Brain microvascular endothelial cell (primary cell): ENCODE measurements at regions not wholly inside any gene's neighbourhood (a gene's known extent, or its start where the extent isn't known, plus 50 kb on each side); places are given as distances from the start of the nearest gene placed in this dataset.
A peak's percentile ranks its signal among the peaks of the same experiment; 100 is the strongest.

Experiments used
- DNase-seq: peaks from one replicate; pipeline ENCODE4 v3.0.0-alpha.2; 2020
- H3K27ac ChIP-seq: fragments of 250-450 bp; sonication (Bioruptor Pico); 2 replicates; pipeline ENCODE4 v1.5.1; 2020; ENCODE audit warnings: mild to moderate bottlenecking, moderate library complexity
- H3K27me3 ChIP-seq: fragments of 250-450 bp; sonication (Bioruptor Pico); replicated peaks from 2 replicates; pipeline ENCODE4 v1.5.1; 2020; ENCODE audit warnings: mild to moderate bottlenecking
- H3K36me3 ChIP-seq: fragments of 250-450 bp; sonication (Bioruptor Pico); replicated peaks from 2 replicates; pipeline ENCODE4 v1.5.1; 2020; ENCODE audit warnings: mild to moderate bottlenecking
- H3K4me3 ChIP-seq: 2 replicates; pipeline ENCODE4 v1.5.1; 2011; ENCODE audit warnings: low read depth, mild to moderate bottlenecking, control low read depth, low read length, moderate library complexity
- in situ Hi-C: cut with HindIII; loops from 2 replicates; pipeline ENCODE4 v1.10.0; 2017; ENCODE audit warnings: low sequenced_read_pairs, low pct_ligation_motif_present
- TF ChIP-seq, protein P1 (sequence below): IDR thresholded peaks from 2 replicates; pipeline ENCODE4 v1.5.1; 2011; ENCODE audit warnings: low read depth, mild to moderate bottlenecking, moderate library complexity, low read length, control low read depth, inconsistent platforms; ENCODE audit errors: missing control alignments

DNA sequence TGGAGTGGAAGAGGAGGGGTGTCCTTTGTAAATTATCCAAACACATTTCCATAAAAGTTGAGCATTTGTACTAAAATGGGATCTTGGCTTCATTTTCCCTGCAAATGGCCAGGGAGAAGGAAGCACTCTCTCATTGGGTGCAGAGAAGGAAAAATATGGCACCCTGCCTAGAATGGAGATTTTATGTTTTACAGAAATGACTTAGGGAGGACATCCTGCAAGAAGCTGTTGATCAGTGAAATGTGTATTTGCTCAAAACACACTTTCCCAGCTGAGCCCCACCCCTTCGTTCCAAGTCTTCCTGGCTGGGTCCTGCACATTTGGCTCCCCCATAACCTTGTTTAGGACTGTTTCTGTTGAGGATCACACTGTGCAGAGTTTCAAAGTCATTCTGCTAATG, 213.5 kb upstream of the TAPT1 start:
- Histone ChIP-seq H3K4me3 (no peak overlapping the region), H3K27ac (no peak overlapping the region), H3K36me3 (no peaks in the 10 kb centered on the region), H3K27me3 (no peaks in the 10 kb centered on the region)
- DNase-seq, result no peak
- TF ChIP-seq, protein P1, sequence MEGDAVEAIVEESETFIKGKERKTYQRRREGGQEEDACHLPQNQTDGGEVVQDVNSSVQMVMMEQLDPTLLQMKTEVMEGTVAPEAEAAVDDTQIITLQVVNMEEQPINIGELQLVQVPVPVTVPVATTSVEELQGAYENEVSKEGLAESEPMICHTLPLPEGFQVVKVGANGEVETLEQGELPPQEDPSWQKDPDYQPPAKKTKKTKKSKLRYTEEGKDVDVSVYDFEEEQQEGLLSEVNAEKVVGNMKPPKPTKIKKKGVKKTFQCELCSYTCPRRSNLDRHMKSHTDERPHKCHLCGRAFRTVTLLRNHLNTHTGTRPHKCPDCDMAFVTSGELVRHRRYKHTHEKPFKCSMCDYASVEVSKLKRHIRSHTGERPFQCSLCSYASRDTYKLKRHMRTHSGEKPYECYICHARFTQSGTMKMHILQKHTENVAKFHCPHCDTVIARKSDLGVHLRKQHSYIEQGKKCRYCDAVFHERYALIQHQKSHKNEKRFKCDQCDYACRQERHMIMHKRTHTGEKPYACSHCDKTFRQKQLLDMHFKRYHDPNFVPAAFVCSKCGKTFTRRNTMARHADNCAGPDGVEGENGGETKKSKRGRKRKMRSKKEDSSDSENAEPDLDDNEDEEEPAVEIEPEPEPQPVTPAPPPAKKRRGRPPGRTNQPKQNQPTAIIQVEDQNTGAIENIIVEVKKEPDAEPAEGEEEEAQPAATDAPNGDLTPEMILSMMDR, result no peak
- in situ Hi-C loops, result no loop called here

DNA sequence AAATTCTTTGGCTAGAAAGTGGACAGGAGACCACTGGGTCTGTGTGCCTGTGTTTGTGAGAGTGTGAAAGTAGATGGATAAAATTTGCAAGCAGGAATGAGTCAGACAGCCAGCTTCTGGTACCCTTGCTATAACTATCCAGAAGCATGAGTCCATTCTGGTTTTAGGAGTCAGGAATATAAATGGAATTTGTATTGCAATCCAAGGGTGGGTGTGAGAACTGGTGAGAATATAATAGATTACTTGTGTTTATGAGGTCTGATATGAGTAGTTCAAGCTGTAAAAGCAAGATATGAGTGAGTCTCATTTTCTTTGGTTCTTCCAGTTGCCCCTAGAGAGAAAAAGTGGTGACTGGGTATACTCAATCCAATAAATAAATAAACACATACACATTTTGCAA, 212.7 kb upstream of the TAPT1 start:
- in situ Hi-C loops, result no loop called here
- Histone ChIP-seq H3K27me3 (no peaks in the 10 kb centered on the region), H3K4me3 (no peak overlapping the region), H3K36me3 (no peaks in the 10 kb centered on the region), H3K27ac (no peak overlapping the region)
- peak; percentile 13 for DNase-seq
- TF ChIP-seq, protein P1, result no peak

DNA sequence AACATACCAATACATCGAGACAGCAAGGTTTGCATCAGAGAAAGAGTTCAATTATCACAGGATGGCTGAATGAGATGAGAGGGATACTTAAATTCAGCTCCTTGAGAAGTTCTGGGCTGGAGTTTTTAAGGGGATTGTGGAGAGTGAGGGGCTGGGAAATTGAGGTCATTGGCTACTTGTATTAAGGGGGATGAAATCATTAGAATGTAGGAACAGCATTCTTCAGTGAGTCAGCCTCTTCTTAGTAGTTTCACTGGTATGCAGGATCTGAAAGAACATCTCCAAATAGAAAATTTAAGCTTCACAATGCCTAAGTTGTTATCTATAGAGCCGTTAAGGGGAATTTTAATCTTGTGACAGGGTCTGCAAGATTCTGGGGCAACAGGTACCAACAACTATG, 211.6 kb upstream of the TAPT1 start:
- H3K36me3 ChIP-seq, result no peaks in the 10 kb centered on the region
- H3K27ac ChIP-seq, result peak overlapping the region; percentile 27
- DNase-seq, result peak; percentile 16
- in situ Hi-C loops, result no loop called here
- no peaks in the 10 kb centered on the region for H3K27me3 ChIP-seq
- H3K4me3 ChIP-seq, result no peak overlapping the region
- TF ChIP-seq, protein P1, result no peak

DNA sequence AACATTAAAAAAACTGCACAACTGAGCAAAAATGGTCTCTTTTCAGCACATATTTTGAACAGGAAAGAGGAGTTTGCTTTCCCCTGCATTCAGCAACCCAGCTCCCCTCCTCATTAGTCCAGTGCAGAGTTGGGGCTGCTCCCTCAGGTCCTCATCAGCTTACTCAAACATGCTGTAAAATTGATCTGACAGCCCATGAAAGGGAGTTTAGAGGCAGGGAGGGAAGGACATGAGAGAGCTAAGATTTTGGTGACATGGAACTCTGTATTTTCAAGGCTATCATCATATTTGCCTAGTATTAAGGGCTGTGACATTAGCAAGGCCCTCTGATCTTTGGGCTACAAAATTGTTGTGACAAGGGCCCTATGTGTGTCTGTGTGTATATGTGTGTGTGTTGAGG, 205.6 kb upstream of the TAPT1 start:
- Histone ChIP-seq H3K36me3 (no peaks in the 10 kb centered on the region), H3K27me3 (no peaks in the 10 kb centered on the region), H3K4me3 (no peak overlapping the region), H3K27ac (no peak overlapping the region)
- in situ Hi-C loops, result no loop called here
- DNase-seq, result no peak
- TF ChIP-seq, protein P1, result no peak

DNA sequence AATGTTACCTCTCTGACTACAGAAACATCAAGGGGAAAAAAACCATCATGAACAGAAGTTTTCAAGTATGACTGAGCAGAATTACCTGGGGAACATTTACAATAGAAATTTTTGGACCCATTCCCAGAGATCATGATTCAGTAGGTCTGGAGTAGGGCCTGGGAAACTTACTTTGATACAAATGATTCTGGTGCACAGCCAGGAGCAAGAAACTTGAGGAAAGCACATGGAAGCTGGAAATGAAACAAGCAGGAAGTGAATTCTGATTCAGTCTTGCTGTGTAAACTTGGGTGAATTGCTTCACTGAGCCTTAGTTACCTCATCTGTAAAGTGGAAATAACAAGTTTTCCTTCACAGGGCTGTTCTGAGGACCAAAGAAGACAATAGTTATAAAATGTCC, 192.5 kb upstream of the TAPT1 start:
- no peaks in the 10 kb centered on the region for H3K27me3 ChIP-seq
- no peak overlapping the region for H3K4me3 ChIP-seq
- TF ChIP-seq, protein P1, result no peak
- no peak overlapping the region for H3K27ac ChIP-seq
- H3K36me3 ChIP-seq, result no peaks in the 10 kb centered on the region
- peak; percentile 36 for DNase-seq
- in situ Hi-C loops, result no loop called here

DNA sequence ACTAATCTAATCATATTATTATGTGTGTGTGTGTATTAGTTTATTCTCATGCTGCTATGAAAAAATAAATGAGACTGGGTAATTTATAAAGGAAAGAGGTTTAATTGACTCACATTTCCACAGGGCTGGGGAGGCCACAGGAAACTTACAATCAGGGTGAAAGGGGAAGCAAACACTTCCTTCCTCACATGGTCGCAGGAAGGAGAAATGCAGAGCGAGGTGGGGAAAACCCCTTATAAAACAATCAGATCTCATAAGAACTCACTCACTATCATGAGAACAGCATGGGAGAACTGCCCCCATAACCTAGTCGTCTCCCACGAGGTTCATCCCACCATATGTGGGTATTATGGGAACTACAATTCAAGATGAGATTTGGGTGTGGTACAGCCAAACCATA, 190.9 kb upstream of the TAPT1 start:
- no peak overlapping the region for H3K4me3 ChIP-seq
- no peak for DNase-seq
- no peaks in the 10 kb centered on the region for H3K36me3 ChIP-seq
- H3K27ac ChIP-seq, result no peak overlapping the region
- TF ChIP-seq, protein P1, result no peak
- H3K27me3 ChIP-seq, result no peaks in the 10 kb centered on the region
- in situ Hi-C loops, result no loop called here
